ENCODE measurements at regions not wholly inside any gene's neighbourhood (a gene's known extent, or its start where the extent isn't known, plus 50 kb on each side); places are given as distances from the start of the nearest gene placed in this dataset.

DNA sequence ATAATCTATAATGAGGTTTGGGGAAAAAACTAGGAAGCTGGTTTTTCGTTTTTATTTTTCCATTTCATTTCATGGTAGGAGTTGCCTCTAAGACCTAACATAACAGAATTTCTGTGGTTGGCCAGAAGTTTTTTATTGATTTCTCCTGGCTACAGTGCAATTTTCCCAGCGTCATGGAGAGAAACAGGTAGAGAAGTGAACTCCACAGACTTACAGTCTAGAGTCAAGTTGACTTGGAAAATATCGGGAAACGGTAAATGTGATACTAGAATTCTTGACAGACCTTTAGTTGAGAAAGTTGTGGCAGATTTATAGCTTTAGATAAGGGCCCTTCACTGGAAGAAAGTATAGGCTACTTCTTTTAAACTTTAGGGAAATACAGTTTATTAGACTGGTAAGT is 238.3 kb downstream of the DOK5 start:
- no peak for DNase-seq

DNA sequence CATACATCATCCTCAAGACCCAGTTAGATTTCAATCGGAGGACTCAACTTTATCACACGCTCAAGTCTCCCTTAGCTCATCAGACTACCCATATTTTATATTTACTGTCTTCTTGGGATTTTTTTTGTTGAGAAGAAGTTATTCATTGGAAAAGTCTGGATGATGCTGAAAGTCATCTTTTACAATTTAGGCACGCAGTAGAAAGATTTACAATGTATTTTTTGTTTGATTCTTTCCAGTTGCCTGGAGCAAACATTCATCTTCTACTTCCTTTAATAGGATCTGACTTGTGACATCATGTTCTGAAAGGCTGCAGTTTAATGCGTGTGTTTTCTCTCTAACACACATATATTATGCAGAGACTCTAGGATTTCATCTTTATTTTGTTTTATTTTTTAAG is 235.7 kb downstream of the DOK5 start:
- no peak for DNase-seq

DNA sequence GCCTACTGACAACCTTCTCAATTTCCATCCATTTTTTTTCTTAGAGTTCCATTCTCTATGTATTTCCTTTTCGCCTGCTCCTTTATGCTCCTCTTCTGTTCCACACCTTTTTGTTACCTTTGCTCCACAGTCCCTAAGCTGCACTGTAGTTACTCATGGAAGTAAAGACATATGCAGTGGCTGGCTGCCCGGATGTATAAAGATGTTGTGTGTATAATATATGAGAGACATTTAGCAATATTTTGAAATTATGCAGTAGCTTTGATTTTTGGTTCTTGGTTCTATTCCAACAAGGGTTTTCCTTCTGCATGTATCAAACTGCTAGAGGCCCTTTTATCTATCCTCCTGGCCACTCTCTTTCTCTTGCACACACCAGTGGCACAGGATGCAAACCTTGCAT is 234.9 kb downstream of the DOK5 start:
- DNase-seq: no peak

DNA sequence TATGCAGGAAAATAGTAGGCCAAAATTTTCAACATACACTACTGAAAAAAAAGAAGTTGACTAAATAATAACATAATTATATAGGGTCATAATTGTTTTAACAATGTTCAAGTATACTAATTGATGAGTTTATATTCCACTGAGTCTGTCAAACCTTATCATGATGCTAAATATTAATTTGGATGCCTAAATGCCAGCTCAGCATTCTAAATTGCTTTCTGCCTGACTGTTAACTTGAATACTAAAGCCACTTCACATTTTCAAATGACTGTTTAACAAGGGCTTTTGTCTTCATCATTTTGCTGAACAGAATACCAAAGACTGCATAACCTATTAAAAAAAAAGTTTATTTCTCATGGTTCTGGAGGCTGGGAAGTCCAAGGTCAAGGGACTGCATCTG is 232.8 kb downstream of the DOK5 start:
- no peak for DNase-seq

DNA sequence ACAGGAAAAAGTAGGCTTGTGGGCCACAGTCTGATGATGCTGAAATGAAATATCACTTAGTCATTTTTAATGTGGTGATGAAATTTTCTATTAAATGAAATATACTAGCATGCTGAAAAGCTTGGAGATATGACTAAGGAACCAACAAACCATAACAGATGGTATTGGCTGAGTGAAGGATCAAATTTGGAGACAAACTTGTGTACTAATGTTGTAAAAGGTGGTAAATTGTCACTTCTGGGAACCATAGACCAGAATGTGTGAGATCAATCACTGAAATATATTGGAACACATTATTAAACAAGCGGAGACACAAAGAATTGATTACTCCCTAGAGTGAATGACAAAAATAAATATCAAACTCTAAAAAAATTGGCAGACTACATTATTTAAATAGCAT is 232.4 kb downstream of the DOK5 start:
- DNase-seq: no peak

DNA sequence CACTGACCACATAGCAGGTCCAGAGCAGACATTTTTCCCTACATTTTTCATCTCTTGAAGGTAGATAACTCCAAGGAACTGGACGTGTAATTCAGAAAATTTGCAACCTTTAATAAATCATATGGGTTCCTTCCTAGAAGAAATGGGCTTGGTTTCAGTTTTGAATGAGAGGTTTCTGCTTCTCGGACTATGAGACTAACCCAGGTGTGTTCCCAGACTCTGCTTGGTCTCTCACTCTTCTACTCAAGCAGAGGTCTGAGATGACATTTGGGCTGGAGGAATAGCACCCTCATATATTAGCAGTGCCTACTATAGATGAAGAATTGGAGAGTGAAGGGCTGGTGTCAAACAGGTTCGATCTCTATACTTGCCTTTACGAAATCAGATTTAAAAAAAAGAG is 231.2 kb downstream of the DOK5 start:
- DNase-seq: no peak

DNA sequence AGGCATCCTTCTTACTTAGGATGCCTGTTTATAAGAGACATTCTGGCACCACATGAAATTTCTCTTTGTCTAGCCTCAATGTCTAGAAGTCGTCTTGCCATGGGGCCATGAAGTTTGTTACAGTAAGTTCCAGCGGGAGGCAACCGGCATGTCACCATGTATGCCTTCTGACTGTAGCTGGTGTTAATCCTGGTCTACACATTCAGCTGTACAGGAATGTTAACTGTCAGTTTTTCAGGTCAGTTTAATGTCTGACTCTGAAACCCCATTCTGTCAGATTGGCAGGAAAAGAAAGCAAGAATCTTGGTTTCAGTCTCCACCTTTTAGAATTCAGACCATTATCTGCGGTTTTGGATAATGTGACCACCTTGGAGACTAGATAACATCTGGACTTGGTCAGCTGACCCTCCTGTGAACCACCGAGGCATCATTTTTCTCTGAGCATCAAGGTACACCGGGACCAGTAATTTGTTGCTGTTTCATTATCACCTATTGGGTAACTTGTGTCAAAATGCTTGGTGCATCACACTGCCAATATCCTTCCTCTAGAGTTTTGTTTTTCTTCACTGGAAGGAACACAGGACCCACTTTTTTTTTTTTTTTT is 228.7 kb downstream of the DOK5 start:
- DNase-seq: no peak

All from fibroblast of skin of right quadriceps (primary cell).